Fibroblast of upper back skin (primary cell): ENCODE measurements at regions not wholly inside any gene's neighbourhood (a gene's known extent, or its start where the extent isn't known, plus 50 kb on each side); places are given as distances from the start of the nearest gene placed in this dataset.
A peak's percentile ranks its signal among the peaks of the same experiment; 100 is the strongest.

Source experiments
- DNase-seq: peaks from one replicate; pipeline ENCODE4 v3.0.0-alpha.2; 2013

DNA sequence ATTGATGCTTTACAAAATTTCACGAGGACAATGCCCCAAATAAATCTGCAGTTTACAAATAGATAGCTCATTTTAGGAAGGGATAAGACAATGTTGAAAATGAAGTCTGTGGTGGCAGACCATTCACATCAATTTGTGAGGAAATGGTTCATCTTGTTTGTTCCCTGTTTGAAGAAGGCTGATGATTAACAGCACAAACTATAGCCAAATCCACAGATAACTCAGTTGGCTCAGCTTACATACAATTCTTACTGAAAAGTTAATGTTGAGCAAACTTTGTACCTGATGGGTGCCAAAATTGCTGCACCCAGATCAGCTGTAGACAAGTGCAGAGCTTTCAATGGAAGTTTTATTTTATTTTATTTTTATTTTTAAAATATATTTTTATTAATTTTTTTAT is 763.9 kb downstream of the DOK5 start:
- DNase-seq: no peak

DNA sequence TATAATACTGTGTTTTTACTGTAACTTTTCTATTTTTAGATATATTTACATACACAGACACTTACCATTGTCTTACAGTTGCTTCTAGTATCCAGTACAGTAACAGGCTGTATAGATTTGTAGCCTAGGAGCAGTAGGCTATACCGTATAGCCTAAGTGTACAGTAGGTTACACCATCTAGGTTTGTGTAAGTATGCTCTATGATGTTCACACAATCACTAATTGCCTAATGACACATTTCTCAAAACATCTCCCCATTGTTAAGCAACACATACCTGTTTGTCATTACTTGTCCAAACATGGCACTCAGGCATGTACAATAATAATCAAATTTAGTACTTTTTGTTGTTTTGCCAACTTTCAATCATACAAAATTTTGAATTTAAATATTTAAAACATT is 757.3 kb downstream of the DOK5 start:
- DNase-seq: no peak

DNA sequence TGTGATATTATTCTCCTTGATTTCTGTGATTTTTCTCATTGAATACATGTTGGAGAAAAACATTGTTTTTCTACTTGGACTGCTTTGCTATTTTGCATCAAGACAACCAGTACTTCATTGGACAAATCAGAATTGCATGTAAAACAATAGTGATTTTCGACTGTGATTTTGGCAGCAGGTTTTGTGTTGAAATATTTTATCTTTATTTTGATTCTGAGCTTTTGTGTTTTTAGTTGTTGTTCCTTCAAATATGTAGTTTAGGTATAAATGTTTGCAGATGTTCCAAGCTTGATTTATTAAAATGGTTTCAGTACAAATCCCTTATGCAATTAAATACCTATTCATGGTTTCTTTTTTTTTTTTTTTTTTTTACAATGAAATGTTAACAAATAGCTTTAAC is 754.1 kb downstream of the DOK5 start:
- no peak for DNase-seq

DNA sequence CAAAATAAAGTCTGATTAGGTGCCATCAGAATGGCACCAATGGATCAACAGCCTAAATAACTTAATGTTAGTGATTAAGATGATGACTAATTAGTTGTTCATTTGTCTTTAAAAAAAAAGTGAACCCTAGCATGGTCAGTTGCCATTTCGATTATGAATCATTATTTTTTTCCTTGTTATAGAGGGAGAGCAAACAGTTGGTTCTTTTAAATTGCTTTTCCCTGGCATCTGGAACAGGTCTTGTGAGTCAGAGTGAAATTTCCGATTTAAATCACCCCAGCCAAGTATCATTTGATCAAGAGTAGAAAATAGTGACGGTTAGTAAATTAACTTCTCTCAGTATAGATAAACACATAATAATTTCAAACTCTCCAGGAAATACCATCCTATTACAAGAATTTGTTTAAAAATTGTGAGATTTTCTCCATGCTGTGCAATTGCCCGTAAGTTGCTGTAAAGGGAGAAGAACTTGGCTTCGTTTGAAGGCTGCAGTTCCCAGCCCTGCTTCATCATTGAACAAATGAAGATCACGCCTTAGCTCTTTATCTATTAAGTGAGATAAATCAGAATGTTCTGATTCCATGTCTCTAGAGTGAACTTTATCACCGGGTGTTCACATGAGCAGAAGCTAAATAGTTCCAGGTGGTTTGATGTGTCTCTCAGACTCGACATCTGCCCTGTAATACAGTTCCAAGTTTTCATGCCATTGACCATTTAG is 741.3 kb downstream of the DOK5 start:
- peak; percentile 2 for DNase-seq

DNA sequence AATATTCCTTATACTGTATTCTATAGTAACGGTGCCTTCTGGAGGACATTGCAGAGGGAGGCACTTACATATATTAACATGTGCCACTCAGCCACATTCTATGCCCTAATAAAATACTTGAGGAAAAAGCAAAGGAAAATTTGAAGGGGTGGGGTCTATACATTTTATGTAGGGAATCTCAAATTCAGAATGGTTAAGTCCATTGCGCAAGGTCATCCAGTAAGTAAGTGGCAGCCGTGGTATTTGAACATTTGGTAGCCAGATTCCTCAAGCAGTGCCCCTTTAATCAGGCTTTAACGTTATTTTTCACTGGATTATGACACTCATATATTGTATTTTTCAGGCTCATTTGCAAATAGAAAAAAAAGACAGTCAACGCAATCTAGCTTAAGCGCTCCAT is 738.3 kb downstream of the DOK5 start:
- DNase-seq: no peak

DNA sequence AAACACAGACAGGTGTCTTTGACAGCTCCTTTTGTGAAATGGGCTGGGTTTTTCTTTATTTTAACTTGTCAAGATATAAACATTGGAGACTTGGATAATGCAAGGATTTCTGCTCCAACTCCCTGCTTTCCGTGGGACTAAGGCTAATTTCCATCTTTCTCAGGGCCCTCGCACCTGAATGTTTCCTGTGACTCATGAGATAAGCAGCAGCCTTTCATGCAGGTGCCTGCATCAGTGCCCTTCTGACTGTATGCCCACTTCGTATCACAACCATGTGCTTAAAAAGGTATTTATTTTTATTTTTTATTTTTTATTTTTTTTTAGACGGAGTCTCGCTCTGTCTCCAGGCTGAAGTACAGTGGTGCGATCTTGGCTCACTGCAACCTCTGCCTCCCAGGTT is 736.1 kb downstream of the DOK5 start:
- DNase-seq: no peak

DNA sequence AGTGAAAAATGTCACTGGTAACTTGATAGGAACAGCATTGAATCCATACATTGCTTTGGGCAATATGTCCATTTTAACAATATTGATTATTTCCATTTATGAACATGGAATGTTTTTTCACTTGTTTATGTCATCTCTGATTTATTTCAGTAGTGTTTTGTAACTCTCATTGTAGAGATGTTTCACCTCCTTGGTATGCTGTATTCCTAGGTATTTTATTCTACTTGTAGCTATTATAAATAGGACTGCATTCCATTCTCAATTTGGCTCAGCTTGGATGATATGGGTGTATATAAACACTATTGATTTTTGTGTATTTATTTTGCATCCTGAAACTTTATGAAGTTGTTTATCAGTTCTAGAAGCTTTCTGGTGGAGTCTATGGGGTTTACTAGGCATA is 730.3 kb downstream of the DOK5 start:
- peak; percentile 1 for DNase-seq

DNA sequence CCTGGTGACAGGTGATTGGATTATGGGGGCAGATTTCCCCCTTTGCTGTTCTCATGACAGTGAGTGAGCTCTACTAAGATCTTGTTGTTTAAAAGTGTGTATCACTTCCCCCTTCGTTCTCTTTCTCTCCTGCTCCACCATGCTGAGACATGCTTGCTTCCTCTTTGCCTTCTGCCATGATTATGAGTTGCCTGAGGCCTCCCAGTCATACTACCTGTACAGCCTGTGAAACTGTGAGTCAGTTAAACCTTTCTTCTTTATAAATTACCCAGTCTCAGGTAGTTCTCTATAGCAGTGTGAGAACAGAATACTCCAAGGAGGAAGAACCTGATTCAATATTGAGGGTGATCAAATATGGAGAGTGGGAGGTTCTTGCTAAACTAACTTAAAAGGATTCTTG is 724.9 kb downstream of the DOK5 start:
- DNase-seq: no peak

DNA sequence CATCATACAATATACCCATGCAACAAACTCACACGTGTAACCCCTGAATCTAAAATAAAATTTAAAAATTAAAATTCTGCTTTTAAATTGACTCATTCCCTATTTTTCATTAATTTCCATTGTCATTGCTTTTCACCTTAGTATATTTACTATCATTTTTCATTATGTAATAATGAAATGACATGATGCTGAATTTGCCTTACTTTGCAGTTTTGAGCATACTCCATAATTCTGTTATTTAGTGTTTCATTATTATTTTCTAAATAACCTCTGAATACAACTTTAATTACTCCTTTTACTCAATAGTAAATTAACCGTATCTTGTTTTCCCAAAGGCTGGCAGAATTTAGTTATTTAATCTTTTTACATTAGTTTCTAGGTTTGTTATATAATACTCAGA is 719.6 kb downstream of the DOK5 start:
- no peak for DNase-seq

DNA sequence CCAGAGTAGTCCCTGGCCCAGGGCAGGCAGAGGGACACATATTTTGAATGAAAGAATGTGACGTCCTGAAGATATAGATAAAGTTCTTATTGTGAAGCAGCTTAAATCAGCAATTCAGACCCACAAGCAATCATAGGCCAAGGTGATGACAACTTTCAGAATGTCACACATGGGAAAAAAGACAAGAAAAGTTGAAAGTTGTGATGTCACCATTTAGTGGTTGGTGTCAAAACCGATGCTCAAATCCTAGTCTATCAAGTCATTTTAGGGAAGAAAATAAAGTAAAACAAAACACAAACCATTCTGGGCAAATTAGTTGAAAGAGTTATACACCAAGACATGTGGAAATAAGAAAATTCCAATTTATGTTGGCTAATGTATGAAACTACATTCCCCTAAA is 710.8 kb downstream of the DOK5 start:
- DNase-seq: no peak

DNA sequence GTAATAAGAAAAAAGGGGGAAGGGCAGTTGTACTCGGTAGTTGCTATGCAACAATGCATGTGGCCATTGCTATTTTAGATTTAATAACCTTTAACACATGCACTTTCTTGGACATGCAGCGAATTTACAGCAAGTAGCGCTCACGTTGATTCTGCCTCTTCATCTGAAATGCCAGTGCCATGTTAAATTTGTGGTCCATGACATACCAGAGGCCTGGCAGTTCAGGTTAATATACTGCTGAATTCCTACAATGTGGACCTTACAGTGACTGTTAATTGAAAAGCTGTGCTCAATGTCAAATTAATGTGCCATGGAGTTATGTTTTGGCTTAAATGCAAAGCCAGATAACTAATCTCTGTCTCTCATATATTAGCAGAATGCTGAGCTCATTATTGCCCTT is 699.7 kb downstream of the DOK5 start:
- no peak for DNase-seq

DNA sequence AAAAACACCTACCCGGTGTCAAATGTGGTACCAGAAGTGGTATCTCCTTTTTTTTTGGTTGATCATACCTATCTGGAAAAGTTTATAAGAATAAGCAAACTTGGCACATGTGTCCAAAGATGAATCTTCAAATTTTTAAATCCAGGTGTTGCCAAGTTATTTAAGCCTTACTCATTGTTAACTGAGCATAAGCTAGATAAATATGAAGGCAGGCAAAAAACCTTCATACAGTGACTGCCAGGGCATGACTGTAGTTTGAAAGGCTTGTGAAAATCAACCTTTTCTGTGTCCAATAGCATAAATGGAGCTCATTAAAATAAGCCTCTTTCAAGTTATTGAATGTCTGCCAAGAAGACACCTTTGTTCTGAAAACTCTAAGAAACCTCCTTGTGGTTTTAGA is 699.2 kb downstream of the DOK5 start:
- DNase-seq: no peak

DNA sequence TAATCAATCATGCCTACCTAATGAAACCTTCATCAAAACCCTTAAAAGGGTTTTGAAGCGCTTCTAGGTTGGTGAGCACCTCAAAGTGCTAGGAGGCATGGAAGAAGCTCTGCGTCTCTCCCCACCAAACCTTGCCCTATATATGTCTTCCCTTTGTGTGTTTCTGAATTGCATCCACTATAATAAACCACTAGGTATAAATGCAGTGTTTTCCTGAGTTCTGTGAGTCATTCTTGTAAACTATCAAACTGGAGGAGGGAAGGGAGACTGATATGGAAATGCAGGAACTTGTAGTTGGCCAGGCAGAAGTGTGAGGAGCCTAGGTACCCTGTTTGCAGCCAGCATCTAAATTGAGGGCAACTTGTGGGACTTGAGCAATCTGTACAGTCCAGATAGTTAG is 698.8 kb downstream of the DOK5 start:
- no peak for DNase-seq

DNA sequence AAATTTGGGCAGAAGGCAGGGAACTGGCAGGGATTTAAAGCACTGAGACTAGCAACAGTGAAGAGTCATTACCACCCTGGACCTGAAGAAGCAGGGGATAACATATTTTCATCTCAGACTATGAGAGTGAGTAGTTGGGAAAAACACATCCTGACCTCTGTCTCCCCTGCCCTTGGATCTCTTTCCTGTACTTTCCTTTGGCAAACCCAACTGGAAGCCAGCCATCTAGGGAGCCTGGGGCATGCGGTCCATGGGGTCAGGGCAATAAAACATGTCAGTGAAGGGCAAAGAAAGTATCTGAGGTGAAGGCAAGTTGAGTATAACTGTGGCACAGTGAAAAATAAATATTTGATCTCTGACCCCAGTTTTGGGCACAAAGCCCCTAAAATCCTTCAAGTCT is 698.2 kb downstream of the DOK5 start:
- no peak for DNase-seq

DNA sequence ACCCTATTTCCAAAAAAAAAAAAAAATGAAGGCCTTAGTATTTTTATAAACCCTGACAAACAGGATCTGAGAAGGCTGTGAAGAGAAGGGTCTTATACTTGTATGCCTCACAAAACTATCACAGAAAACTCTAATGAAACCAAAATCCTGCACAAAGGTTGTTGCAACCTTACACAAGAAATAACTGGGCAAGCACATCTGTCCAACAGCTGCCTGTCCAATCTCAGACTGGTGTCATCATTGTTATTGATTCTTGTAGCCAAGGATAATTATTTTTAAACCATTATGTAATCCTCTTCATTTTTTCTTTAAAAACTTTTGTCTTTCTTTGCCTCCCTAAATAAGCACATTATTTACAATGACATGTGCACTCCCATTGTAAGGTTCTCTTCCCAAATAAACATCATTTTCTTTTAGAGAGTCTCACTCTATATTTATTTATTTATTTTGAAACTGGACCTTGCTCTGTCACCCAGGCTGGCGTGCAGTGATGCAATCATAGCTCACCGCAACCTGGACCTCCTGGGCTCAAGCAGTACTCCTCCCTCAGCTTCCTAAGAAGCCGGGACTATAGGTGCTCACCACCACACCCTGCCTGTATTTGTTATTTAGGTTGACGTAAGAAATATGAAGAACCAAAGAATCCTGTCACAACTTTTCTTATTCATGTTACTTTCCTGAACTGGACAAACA is 697.1 kb downstream of the DOK5 start:
- no peak for DNase-seq

DNA sequence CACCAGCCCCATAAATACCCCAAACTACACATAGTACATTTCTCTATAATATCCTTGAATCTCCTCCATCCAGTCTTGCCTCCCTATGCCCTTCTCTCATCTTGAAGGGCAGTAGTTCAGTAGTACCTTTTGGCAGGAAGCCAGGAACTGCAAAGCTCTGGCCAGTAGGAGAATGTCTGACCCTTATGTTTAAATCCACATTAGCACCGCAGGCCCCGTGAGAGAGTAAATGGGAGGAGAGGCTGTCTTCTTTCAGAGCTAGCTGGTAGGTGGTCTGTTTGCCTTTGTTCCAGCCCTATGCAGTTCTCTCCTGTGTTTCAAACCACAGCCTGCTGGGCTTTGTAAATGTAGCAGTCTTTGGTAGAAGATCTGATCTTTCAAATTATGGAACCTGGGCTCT is 690.7 kb downstream of the DOK5 start:
- peak; percentile 3 for DNase-seq

DNA sequence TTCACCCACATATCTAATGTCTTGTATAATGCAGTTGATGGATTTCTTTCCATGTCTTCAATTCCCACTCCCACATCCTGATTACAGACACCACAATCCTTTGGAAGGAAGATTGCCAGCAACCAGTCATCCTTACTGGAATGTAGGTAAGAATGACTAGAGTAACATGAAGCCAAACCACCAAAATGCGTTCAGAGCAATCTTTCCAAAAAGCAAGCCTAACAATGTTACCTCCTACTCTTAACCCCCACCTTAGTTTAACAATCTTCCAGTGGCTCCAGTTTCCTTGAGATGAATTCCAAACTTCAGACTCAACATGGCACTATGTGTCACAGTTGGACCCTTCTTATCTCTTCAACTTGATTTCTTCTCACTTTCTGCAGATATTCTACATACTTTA is 685.6 kb downstream of the DOK5 start:
- DNase-seq: peak; percentile 97

DNA sequence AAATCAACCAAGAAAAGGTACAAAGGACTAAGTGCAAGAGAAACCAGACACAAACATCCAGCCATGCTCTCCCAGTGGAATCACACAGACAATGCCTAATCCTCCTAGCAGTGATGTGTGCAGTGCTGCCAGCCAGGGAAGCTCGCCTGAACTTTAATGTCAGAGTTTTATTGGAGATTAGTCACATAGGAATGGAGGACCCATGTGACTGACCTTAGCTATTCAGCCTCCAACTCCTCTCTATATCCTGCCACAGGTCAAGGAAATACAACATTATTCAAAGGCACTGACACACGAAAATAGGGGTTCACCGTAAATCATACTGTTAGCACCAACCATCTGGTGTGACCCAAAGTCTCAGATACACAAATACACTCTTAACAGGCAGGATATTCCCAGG is 684.6 kb downstream of the DOK5 start:
- DNase-seq: peak; percentile 81

DNA sequence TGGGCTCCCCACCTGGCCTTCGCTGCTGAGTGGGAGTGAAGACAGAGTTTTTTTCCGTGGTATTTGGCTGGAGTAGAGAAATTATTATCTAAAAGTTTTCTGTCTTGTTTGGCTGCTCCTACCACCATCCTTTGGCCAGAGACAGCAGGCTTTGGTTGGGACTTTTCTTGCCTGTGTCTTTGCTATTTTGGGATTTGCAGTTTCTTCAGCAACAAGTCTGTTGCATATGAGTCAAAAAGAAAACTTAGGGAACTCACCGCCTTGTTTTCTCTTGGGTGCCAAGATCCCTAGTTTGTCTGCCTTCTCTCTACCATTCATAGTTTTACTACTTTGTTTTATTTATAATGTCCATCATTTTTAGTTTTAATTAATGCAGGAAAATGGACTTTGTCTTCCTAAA is 683.8 kb downstream of the DOK5 start:
- DNase-seq: peak; percentile 11

DNA sequence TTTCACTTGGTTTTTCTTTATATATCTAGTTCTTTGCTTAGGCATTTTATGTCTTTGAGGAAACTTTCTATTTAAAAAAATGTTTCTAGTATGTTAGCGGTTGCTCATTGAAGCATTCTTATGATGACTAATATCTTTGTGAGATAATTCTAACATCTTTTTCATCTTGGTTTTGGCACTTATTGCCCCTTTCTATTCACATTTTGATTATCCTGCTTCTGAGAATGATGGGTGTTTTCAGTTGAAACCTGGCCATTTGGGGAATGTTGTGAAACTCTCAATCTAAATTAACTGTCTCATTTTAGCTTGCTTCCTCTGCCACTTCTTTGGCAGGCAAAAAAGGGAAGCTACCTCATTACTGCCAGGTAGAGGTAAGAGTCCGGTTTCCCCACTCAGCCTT is 683.1 kb downstream of the DOK5 start:
- DNase-seq: no peak

DNA sequence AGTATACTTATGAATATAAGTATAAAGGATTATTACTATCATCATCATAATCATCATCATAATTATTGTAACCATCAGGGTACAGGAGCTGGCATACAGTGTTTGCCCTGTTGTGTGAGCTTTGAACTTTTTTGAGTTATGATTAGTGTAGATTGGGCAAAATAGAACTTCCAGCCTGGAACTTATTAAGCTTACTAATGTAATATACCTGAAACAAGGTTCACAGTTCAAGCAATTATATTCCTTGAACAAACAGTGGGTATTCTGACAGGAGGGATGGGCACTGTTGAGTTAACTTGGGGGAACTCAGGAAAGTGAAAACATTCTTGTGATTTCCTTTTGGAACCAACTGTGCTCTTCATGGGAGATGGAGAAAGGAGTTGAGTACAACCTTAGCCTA is 680.0 kb downstream of the DOK5 start:
- no peak for DNase-seq

DNA sequence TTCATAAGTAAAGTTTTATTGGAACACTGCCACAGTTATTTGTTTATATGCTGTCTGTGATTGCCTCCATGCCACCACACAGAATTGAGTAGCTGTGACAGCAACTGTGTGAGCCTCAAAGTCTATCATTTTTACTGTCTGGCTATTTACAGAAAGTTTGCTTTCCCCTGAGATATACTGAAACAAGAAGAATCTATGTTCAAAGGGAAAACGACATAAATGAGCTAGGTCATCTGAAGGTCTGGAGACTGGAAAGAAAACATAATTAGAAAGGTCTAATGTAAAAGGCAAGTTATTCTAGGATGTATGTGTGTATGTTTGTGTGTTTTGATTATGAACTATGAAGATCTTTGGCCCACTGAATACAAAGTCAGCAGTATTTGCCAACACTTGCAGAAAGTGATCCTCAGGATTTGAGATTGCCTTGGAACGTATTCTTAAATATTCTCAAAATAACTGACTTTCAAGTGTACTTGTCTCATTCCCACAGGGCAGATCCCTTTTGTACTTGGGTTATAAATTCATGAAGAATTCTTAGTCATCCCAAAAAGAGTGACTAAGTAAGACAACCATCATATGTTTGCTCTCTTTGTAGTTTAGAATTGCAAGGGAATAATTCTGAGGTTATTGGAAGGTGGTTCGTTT is 677.7 kb downstream of the DOK5 start:
- peak; percentile 66 for DNase-seq

DNA sequence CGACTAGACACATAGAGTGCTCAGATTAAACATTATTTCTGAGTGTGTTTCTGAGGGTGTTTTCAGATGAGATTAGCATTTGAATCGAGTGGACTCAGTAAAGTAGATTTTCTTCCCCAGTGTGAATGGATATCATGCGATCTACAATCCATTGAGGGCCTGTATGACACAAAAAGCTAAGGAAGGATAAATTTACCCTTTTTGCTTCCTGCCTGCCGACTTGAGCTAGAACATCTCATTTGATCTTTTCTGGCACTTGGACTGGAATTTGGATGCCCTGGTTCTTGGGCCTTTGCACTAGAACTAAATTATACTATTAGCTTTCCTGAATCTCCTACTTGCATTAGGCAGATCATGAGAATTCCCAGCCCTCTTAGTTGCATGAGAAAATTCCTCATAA is 675.8 kb downstream of the DOK5 start:
- no peak for DNase-seq

DNA sequence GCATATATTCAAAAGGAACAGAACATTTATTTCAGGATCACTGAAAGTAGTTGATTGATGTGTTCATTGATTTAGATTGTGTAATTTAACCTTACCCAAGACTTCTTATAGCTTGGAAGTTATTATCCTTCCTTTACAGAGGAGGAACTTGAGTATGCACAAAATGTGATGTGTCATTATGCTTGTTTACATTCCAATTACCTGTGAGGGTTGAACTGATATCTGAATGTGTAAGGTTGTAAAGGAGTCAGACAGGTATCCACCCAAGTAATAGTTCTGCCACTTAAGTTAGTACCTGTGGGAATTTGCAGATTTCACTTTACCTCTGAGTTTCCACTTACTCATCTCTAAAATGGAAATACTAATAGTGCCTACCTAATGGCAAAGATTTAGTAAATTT is 668.2 kb downstream of the DOK5 start:
- no peak for DNase-seq

DNA sequence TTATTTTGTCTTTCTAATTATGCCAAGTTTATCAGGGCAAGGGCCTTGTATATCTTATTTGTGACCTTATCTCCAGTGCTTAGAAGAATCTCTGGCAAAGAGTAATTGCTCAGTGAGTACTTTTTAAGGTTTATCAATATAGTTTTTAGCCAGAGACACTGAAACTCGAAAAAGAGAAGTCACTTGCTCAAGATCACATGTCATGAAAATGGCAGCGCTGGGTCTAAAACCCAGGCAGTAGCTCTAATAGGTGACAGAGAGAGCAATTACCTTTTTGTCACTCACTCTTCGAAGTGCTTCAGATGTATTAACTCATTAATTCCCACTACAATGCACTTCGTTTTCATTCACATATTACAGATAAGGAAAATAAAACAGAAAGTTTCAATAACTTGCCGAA is 667.5 kb downstream of the DOK5 start:
- no peak for DNase-seq
